T-helper 2 cell treated with Interferon-gamma antibody and Interleukin-4, amounts not matched to agents 5 μg/mL and 100 μg/mL, for 36 hours (primary cell): ENCODE measurements at regions not wholly inside any gene's neighbourhood (a gene's known extent, or its start where the extent isn't known, plus 50 kb on each side); places are given as distances from the start of the nearest gene placed in this dataset.
"Not testable (repeated sequence)": the region's sequence is repeated elsewhere in the genome, so short reads cannot be mapped to it uniquely, and the experiment has no call there.

Experiments
- DNase-seq: peaks from one replicate; pipeline ENCODE4 v3.0.0; 2021; ENCODE audit warnings: low spot score
- H3K27ac Mint-ChIP-seq: one replicate; pipeline ENCODE4 v1.8.0; 2021; ENCODE audit warnings: mild to moderate bottlenecking, mixed read lengths
- H3K27me3 Mint-ChIP-seq: one replicate; pipeline ENCODE4 v1.8.0; 2021; ENCODE audit warnings: low read depth, mixed read lengths
- H3K36me3 Mint-ChIP-seq: one replicate; pipeline ENCODE4 v1.8.0; 2021; ENCODE audit warnings: low read depth, mixed read lengths
- H3K4me1 Mint-ChIP-seq: one replicate; pipeline ENCODE4 v1.8.0; 2021; ENCODE audit warnings: low read depth, mixed read lengths
- H3K4me3 Mint-ChIP-seq: one replicate; pipeline ENCODE4 v1.8.0; 2022; ENCODE audit warnings: mild to moderate bottlenecking, moderate library complexity, mixed read lengths
- H3K9me3 Mint-ChIP-seq: one replicate; pipeline ENCODE4 v1.8.0; 2021; ENCODE audit warnings: mixed read lengths

DNA sequence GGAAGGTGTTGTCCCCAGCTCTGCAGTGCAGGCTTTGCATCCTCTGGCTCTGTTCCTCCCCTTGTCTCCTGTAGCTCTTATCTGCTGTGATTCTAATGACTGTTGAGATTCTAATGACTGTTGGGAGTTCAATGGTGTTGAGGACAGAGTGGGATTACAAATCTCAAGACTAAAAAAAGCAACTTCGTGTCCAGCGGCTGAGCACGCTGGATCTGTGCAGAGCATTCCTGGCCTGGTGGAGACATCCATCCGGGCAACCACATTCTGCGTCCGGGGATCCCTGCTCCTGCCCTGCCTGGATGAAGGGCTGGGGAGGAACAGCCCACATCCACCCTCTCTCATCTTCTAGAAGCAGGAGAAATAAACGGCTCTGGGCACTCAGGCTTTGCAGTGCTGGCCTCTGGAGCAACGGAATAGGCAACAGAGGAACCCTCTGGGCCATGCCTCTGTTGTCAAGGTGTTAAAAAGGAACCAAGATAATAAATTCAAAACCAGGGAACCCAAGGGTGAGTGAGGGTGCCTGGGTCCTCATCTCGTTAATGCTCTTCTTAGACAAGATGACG, 106.7 kb upstream of the ASB18 start:
- Mint-ChIP-seq H3K27me3 (peaks cover 38% of the 10 kb centered on the region), H3K27ac (no peak overlapping the region), H3K4me1 (peaks cover 15% of the 10 kb centered on the region), H3K4me3 (no peak overlapping the region), H3K9me3 (no peaks in the 10 kb centered on the region), H3K36me3 (no peaks in the 10 kb centered on the region)
- no peak for DNase-seq

DNA sequence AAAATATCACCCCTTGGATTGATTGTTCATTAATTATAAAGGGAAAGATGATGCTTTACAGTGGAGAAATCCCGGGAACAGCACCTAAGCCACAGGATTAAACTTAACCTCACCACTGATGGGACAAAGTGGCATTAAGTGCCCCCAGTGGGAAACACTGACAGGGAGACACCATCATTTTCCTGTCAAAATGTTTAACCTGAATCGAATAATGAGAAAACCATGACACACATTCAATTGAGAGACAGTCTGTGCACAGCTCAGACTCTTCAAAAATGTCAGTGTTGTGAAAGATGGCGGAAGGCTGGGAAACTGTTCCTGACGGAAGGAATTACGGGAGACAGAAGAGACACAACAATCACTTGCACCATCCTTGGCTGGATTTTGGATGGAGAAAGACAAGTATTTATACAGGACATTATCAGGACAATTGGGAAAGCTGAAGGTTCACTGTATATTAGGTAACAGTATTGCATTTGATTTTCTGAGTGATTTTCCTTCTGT, 111.8 kb upstream of the ASB18 start:
- Mint-ChIP-seq H3K27me3 (peaks cover 16% of the 10 kb centered on the region), H3K36me3 (no peaks in the 10 kb centered on the region), H3K9me3 (no peaks in the 10 kb centered on the region), H3K4me1 (no peaks in the 10 kb centered on the region), H3K27ac (no peak overlapping the region), H3K4me3 (no peak overlapping the region)
- no peak for DNase-seq

DNA sequence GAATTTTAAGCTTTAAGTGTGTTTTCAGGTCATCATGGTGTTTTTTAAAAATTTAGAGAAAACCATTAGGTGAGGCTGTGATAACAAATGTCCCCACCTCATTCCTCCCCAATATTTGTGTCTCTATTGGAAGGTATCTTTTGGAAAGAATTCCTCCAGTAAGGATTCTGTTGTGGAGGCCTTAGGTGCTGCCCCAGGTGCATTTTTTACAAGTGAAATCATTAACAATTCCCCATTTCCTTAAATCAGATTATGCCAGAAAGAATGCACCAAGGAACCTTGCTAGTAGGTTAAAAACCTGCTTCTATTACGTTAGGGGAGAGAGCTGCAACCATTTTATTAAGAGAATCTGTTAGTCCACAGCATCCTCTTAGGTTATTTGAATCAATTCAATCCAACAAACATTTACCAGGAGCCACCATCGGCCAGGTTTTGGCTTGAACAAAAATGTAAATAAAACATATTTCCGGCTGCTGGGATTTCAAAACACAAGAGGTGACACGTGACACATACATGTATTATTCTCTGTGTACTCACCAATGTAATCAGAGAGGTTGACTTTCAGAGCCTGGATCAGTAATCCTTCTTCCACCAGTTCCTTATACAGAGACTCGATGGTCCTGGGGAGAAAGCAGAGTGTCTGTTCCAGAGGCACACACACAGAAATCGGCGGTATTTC, 112.5 kb upstream of the ASB18 start:
- H3K27ac Mint-ChIP-seq: no peak overlapping the region
- no peaks in the 10 kb centered on the region for H3K36me3 Mint-ChIP-seq
- H3K4me3 Mint-ChIP-seq: no peak overlapping the region
- peaks cover 16% of the 10 kb centered on the region for H3K27me3 Mint-ChIP-seq
- H3K9me3 Mint-ChIP-seq: no peaks in the 10 kb centered on the region
- peaks cover 2% of the 10 kb centered on the region for H3K4me1 Mint-ChIP-seq
- no peak for DNase-seq

DNA sequence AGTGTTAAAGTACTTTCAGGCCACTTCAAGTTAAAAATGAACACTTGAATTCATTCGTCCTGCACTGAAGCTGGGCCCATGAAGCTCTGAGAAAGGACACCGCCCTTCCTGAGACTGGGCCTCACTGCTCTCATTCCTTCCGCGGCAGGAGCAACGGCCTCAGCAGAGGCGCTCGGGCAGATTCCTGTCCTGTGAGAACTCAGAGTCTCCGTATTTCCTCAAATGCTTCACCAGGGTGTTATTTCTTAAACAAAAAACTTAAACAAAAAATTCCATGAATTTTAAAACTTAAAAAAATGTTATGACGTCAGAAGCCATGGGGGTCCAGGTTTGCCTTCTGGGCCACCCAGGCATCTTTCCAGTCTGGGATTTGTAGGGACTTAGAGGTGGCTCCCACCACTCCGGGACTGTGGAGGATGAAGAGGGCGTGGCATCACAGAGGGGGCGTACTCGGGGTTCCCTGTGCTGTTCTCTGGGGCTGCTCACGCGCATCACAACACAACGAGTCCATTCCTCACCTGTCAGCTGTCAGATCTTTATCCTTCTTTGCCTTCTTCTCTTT, 115.9 kb upstream of the ASB18 start:
- DNase-seq: no peak
- Mint-ChIP-seq H3K4me3 (no peak overlapping the region), H3K27ac (no peak overlapping the region), H3K36me3 (no peaks in the 10 kb centered on the region), H3K27me3 (peaks cover 9% of the 10 kb centered on the region), H3K4me1 (peaks cover 4% of the 10 kb centered on the region), H3K9me3 (no peaks in the 10 kb centered on the region)

DNA sequence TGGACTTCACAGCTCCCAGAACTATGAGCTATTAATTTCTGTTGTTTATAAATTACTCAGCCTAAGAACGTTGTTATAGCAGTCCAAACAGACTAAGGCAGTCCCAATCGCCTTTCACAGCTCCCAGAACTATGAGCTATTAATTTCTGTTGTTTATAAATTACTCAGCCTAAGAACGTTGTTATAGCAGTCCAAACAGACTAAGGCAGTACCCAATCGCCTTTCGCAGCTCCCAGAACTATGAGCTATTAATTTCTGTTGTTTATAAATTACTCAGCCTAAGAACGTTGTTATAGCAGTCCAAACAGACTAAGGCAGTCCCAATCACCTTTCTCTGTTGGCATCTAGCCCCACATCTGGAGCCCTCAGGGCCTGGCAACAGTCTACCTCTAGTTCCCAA, 117.0 kb upstream of the ASB18 start:
- H3K36me3 Mint-ChIP-seq, H3K27me3 Mint-ChIP-seq, H3K4me1 Mint-ChIP-seq, H3K4me3 Mint-ChIP-seq, DNase-seq, H3K27ac Mint-ChIP-seq, H3K9me3 Mint-ChIP-seq: not testable (repeated sequence)

DNA sequence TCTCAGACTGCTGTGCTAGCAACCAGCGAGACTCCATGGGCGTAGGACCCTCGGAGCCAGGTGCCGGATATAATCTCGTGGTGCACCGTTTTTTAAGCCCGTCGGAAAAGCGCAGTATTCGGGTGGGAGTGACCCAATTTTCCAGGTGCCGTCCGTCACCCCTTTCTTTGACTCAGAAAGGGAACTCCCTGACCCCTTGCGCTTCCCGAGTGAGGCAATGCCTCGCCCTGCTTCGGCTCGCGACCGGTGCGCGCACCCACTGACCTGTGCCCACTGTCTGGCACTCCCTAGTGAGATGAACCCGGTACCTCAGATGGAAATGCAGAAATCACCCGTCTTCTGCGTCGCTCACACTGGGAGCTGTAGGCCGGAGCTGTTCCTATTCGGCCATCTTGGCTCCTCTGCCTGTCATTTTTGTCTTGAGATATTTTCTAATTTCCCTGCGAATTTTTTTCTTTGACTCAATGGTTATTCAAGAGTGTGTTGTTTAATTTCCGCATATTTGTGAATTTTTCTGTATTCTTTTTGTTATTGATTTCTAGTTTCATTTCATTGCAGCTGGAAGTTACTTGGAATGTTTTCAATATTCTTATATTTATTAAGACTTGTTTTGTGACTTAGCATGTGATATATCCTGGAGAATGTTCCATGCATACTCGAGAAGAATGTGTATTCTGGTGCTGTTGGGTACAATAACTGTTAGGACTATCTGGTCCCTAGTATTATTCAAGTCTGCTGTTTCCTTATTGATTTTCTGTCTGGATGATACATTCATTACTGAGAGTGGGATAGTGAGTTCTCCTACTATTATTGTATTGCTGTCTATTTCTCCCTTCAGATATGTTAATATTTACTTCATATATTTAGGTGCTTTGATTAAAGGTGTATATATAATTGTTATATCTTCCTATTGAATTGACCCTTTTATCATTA, 125.3 kb upstream of the ASB18 start:
- H3K9me3 Mint-ChIP-seq, H3K27ac Mint-ChIP-seq, H3K36me3 Mint-ChIP-seq, H3K4me1 Mint-ChIP-seq, H3K27me3 Mint-ChIP-seq, H3K4me3 Mint-ChIP-seq, DNase-seq: not testable (repeated sequence)

DNA sequence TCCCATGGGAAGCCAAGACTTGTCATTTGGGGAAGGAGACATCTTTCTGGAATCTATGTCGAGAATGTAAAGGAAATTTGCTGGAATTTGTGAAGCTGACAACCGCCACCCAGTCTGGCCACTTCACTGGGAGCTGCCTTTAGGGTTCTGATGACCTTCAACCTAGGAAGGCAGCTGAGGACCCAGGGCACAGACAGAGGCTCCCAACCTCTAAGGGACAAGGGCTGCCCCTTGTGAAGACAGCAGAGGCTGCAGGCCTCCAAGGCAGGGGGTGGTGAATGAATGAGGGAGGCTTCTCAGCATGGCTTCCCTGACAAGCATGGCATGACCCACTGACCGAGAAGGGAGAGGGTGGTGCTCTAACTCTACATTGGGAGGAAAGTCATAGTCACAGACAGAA, 128.9 kb upstream of the ASB18 start:
- H3K4me1 Mint-ChIP-seq: no peaks in the 10 kb centered on the region
- no peak overlapping the region for H3K4me3 Mint-ChIP-seq
- no peaks in the 10 kb centered on the region for H3K9me3 Mint-ChIP-seq
- H3K36me3 Mint-ChIP-seq: no peaks in the 10 kb centered on the region
- no peak overlapping the region for H3K27ac Mint-ChIP-seq
- no peak for DNase-seq
- H3K27me3 Mint-ChIP-seq: no peaks in the 10 kb centered on the region

DNA sequence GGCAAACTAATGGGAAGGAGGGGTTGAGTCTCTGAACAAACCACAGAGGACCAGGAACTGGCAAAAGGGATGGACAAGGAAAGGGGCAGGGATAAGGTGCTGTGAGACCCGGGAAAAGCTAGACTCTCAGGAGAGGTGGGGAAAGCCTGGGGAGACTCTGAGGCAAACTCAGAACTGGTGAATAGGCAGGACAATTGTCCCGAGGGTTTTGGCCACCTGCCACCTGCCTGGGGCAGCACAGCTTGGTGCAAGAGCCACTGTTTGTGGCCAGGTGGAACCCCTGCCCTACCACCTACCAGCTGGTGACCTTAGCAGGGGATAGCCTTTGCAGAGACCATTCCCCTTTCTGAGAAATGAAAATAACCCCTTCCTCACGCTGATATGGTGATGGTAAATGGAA, 129.4 kb upstream of the ASB18 start:
- Mint-ChIP-seq H3K27me3 (no peaks in the 10 kb centered on the region), H3K27ac (no peak overlapping the region), H3K36me3 (no peaks in the 10 kb centered on the region), H3K4me3 (no peak overlapping the region), H3K9me3 (no peaks in the 10 kb centered on the region), H3K4me1 (no peaks in the 10 kb centered on the region)
- DNase-seq: no peak

DNA sequence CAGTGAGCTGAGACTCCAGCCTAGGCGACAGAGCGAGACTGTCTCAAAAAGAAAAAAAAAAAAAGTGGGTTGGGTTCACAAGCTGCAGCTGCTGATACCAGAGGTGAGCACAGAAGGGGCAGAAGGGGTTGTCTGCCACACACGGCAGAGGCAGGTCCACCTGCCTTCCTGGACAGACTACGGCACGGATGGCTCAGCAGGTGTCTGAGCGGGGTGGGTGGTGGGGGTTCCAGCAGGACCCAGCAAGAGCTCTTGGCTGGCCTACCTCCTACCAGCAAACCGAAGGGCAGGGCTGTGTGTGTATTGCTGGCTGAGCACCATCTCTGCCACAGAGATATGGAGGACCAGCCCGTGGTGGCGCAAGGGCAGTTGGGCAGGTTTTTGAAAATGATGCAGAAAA, 130.4 kb upstream of the ASB18 start:
- H3K27ac Mint-ChIP-seq: no peak overlapping the region
- no peaks in the 10 kb centered on the region for H3K27me3 Mint-ChIP-seq
- H3K4me3 Mint-ChIP-seq: no peak overlapping the region
- no peaks in the 10 kb centered on the region for H3K9me3 Mint-ChIP-seq
- no peaks in the 10 kb centered on the region for H3K4me1 Mint-ChIP-seq
- DNase-seq: no peak
- no peaks in the 10 kb centered on the region for H3K36me3 Mint-ChIP-seq

DNA sequence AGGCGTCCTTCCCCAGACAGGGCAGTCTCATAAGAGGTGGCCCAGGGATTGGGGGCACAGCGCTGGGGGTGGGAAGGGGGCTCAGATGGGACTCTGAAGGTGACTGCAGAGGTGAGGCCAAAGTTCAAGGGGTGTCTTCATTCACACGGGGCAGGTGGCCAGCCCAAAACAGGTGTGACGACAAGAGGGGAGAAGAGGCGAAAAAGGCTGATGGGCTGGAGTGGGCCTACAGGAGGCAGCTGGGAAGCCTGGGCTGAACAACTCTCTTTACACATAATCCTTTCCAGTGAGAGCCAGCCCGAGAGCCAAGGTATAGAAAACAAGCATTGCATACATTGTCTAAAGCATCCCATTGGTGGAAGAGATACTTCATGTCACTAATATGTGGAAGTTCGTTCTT, 130.9 kb upstream of the ASB18 start:
- no peaks in the 10 kb centered on the region for H3K4me1 Mint-ChIP-seq
- H3K27ac Mint-ChIP-seq: no peak overlapping the region
- no peak overlapping the region for H3K4me3 Mint-ChIP-seq
- H3K9me3 Mint-ChIP-seq: no peaks in the 10 kb centered on the region
- DNase-seq: no peak
- H3K27me3 Mint-ChIP-seq: no peaks in the 10 kb centered on the region
- no peaks in the 10 kb centered on the region for H3K36me3 Mint-ChIP-seq

DNA sequence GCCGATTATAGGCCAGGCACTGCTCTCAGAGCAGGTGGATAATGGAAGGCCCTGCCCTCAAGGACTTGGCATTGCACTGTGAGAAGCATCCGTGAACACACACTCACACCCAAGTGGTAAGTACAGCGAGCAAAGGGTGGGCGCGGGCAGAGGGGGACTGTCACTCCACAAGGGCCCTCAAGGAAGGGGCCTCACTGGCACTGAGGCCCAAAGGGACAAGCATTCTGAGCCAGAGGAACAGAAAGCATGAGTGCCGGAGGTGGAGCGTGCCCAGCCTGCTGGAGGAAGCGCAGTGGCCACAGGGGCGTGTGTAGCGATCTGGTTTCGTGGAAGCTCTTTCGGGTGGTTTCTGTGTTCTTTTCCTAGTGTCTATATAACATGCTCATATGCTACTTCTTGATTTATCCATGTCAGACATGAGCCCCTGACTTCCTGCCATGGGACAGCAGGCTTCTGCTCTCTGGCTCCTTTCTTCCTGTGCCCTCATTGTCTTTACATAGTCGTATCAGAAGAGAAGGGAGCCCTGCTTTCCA, 132.7 kb upstream of the ASB18 start:
- Mint-ChIP-seq H3K27me3 (no peaks in the 10 kb centered on the region), H3K9me3 (no peaks in the 10 kb centered on the region), H3K4me3 (no peak overlapping the region), H3K4me1 (no peaks in the 10 kb centered on the region), H3K36me3 (no peaks in the 10 kb centered on the region), H3K27ac (no peak overlapping the region)
- no peak for DNase-seq

DNA sequence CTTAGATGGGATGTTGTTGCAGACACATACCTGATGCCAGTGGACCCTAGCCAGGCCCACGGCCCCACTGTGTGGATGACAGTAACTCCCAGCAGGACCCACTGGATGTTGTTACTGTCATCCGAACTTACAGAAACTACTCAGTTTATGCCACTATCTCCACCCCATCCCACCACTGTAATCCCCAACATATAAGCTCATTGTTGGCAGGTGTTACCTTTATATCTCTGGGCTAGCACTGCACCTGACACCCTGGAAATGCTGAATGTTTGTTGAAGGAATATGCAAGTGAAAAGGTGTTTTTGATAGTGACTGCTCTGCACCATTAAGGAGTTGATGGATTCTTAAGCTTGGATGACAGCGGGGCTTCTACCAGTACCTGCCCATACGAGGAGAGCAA, 133.5 kb upstream of the ASB18 start:
- H3K4me1 Mint-ChIP-seq: no peaks in the 10 kb centered on the region
- no peak overlapping the region for H3K27ac Mint-ChIP-seq
- no peaks in the 10 kb centered on the region for H3K36me3 Mint-ChIP-seq
- DNase-seq: no peak
- no peaks in the 10 kb centered on the region for H3K9me3 Mint-ChIP-seq
- no peak overlapping the region for H3K4me3 Mint-ChIP-seq
- no peaks in the 10 kb centered on the region for H3K27me3 Mint-ChIP-seq

DNA sequence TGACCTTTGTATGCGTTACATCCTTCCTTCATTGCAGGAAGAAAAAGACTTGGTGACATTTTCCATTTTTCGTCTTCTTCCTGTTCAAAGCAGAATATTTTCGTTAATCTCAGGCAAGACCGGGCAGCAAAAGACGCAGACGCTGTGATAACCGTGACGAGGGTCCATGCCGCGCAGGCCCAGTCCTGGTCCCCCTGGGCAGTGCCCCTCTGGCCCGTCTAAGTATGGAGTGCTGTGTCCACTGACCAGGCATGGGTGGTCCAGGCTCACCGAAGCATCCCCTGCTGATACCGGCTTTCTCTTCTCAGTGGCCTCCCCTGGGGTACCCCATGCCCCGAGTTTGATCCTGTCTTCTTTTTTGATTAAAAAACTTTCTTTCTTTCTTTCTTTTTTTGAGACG, 135.2 kb upstream of the ASB18 start:
- Mint-ChIP-seq H3K27ac (no peak overlapping the region), H3K27me3 (peaks cover 2% of the 10 kb centered on the region), H3K4me1 (no peaks in the 10 kb centered on the region), H3K4me3 (no peak overlapping the region), H3K9me3 (no peaks in the 10 kb centered on the region), H3K36me3 (no peaks in the 10 kb centered on the region)
- no peak for DNase-seq

DNA sequence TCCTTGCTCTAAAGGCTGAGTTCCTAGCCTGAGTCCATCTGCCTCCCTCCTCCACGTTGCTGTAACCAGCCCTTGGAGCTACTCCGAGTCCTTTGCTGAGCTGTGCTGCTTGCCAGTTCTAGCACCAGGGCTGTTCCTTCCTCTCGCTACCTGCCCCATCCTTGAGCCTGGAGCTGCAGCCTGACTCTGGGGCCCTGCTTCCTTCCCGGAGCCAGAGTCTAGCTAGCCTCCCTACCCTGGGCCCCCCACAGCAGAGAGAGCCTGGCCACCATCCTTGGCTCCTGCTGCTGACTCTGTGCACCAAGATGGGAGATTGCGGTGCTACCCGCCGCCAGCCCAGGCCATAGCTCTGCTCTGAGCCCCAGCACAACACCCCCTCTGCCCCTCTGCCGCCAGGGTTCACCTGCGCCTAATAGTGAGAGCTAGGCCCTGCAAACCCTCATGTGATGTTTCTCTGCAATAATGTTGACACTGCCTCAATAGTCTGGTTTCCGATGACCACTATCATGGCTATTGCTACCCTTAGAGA, 135.9 kb upstream of the ASB18 start:
- no peak overlapping the region for H3K27ac Mint-ChIP-seq

More for the DNA sequence above, 135.9 kb upstream of the ASB18 start:
- Mint-ChIP-seq H3K36me3 (no peaks in the 10 kb centered on the region), H3K9me3 (no peaks in the 10 kb centered on the region), H3K27me3 (peaks cover 2% of the 10 kb centered on the region), H3K4me3 (no peak overlapping the region), H3K4me1 (no peaks in the 10 kb centered on the region)
- DNase-seq: no peak
